GM06990 (cell line): ENCODE measurements at regions not wholly inside any gene's neighbourhood (a gene's known extent, or its start where the extent isn't known, plus 50 kb on each side); places are given as distances from the start of the nearest gene placed in this dataset.
"Not testable (repeated sequence)": the region's sequence is repeated elsewhere in the genome, so short reads cannot be mapped to it uniquely, and the experiment has no call there.

Experiments used
- DNase-seq: peaks from one replicate; pipeline ENCODE4 v3.0.0-alpha.2; 2011; ENCODE audit not compliant: insufficient read length; ENCODE audit errors: extremely low read depth
- H3K27me3 ChIP-seq: replicated peaks from 2 replicates; pipeline ENCODE4 v1.6.0; 2011; ENCODE audit warnings: low read length; ENCODE audit not compliant: control insufficient read depth, insufficient read depth
- H3K36me3 ChIP-seq: 2 replicates; pipeline ENCODE4 v1.5.1; 2011; ENCODE audit warnings: low read length; ENCODE audit not compliant: control insufficient read depth, insufficient read depth
- H3K4me3 ChIP-seq: replicated peaks from 2 replicates; pipeline ENCODE4 v1.5.1; 2011; ENCODE audit warnings: low read depth, mild to moderate bottlenecking, control low read depth, low read length
- TF ChIP-seq, protein P1 (sequence below): IDR thresholded peaks from 2 replicates; pipeline ENCODE4 v1.5.1; 2011; ENCODE audit warnings: low read length, control low read depth, mild to moderate bottlenecking, inconsistent platforms; ENCODE audit not compliant: insufficient read depth, poor library complexity, severe bottlenecking

DNA sequence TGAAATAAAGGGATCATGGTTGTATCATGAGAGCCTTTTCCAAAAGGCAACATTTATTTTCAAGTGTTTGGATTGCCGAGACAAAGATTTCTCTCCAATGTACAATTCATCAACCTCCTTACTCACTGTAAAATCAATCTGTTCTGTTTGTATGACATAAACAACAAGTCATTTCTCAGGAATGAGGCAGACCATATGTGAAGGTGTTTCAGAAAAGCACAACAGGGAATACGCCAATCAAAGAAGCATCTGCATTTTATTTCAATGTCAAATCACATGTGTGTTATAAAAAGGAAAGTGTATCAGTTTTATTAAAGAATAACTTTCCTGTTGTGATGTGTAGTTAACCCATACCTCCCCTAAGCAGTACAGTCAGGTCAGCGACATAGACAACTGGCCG lies 653.7 kb downstream of the TFAP2A start:
- TF ChIP-seq, protein P1, sequence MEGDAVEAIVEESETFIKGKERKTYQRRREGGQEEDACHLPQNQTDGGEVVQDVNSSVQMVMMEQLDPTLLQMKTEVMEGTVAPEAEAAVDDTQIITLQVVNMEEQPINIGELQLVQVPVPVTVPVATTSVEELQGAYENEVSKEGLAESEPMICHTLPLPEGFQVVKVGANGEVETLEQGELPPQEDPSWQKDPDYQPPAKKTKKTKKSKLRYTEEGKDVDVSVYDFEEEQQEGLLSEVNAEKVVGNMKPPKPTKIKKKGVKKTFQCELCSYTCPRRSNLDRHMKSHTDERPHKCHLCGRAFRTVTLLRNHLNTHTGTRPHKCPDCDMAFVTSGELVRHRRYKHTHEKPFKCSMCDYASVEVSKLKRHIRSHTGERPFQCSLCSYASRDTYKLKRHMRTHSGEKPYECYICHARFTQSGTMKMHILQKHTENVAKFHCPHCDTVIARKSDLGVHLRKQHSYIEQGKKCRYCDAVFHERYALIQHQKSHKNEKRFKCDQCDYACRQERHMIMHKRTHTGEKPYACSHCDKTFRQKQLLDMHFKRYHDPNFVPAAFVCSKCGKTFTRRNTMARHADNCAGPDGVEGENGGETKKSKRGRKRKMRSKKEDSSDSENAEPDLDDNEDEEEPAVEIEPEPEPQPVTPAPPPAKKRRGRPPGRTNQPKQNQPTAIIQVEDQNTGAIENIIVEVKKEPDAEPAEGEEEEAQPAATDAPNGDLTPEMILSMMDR, result no peak
- no peaks in the 10 kb centered on the region for H3K36me3 ChIP-seq
- H3K27me3 ChIP-seq, result no peaks in the 10 kb centered on the region
- no peak for DNase-seq
- H3K4me3 ChIP-seq, result no peak overlapping the region

DNA sequence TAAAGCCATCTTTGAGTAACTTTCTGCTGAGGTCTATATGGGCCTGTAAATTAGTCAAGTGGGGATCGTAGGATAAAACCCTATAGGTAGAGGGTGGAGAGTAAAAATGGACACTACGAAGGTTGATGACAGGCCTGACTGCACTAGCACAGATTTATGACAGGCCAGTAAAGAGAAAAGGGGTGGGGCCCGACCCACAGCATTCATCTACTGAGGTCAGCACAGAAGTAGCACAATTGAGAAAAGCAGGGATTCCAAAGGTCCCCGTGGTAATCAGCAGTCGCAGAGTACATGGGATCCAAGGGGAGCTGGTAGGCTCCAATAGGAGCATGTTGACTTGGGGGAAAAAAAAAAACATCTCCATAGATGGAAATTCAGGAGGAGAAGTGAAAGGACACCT lies 660.4 kb downstream of the TFAP2A start:
- H3K4me3 ChIP-seq, result no peak overlapping the region
- no peaks in the 10 kb centered on the region for H3K27me3 ChIP-seq
- TF ChIP-seq, protein P1, result no peak
- no peak for DNase-seq
- no peaks in the 10 kb centered on the region for H3K36me3 ChIP-seq

DNA sequence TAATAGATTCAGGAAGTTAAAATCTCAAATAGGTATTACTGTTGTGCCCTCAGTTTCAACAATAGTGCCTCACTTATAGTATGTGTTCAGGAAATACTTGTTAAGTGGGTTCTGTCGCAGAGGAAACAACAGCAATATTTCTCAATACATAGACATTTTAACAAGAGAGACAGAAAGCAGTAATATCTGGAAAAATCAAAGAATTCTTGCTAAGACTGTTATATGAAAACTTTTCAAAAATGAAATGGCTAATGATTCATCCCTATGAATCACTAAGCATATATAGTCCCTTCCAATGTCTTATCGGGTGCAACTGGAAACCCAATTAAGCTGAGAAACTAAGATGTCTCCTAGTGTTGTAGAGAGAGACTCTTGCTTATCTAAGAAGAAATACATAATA lies 668.9 kb downstream of the TFAP2A start:
- Histone ChIP-seq H3K27me3 (no peaks in the 10 kb centered on the region), H3K4me3 (no peak overlapping the region), H3K36me3 (no peaks in the 10 kb centered on the region)
- TF ChIP-seq, protein P1, result no peak
- DNase-seq, result no peak

DNA sequence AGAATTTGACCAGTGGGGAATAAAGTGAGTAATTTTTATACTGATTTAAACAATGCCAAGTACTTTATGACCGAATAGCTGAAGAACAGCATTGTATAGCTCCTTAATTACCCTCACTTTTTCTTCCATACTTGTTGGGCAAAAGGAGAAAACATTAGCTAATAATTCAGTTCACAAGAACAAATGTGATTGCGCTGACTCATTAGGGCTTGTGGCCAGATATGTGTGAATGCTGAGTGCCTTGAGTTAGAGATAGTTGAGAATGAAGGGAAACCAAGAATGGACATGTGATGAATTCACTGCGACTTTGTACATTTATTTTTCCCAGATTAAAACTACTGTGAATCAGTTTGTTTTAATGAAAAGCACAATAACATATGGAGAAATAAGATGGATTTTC lies 669.4 kb downstream of the TFAP2A start:
- Histone ChIP-seq H3K4me3 (no peak overlapping the region), H3K27me3 (no peaks in the 10 kb centered on the region), H3K36me3 (no peaks in the 10 kb centered on the region)
- DNase-seq, result no peak
- TF ChIP-seq, protein P1, result no peak

DNA sequence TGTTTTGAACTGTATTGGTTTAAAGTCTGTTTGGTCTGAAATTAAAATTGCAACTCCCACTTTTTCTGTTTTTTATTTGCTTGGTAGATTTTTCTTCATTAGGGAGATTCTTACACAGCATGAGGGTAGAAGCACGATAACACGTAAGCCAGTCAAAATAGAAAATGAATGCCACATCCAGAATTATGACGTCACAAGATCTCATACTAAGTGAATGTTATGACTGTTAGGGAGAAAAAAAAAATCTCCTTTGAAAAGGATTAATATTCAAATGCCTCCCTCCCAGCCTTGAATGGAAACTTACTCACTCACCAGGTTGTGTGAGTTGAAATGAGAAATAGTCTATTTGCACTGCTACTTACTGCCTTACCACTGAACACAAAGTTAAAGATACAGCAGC lies 670.8 kb downstream of the TFAP2A start:
- no peaks in the 10 kb centered on the region for H3K36me3 ChIP-seq
- H3K27me3 ChIP-seq, result no peaks in the 10 kb centered on the region
- TF ChIP-seq, protein P1, result no peak
- no peak for DNase-seq
- H3K4me3 ChIP-seq, result no peak overlapping the region

DNA sequence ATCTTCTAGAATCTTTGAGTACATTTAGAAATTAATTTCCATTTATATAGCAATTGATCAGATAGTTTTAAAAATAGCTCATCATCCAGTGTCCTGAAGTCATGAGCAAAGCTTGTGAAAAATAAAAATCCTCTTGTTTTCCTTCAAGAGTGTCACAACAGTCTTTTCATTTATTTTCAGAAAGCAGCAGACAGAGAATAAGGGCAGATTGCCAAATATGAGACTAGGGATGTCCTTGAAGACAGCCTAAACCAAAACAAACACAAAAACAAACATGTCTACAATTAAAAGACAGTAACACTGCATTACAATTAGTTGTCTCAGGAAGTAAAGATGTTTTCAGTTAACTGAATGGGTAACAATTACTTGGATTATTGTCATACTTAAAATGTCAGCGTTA lies 682.8 kb downstream of the TFAP2A start:
- TF ChIP-seq, protein P1, result no peak
- no peak overlapping the region for H3K4me3 ChIP-seq
- no peak for DNase-seq
- H3K36me3 ChIP-seq, result no peaks in the 10 kb centered on the region
- H3K27me3 ChIP-seq, result no peaks in the 10 kb centered on the region

DNA sequence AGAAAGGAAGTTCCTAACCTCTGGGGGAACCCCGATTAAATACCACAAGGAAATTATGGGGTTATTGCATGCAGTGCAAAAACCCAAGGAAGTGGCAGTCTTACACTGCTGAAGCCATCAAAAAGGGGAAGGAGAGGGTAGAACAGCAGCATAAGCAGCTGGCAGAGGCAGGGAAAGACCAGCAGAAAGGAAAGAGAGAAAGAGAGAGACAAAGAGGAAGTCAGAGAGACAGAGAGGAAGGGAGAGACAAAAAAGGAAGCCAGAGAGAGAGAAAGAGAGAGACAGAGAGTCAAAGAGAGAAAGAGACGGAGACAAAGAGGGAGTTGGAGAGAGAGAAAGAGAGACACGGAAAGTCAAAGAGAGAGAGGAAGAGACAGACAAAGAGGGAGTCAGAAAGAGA lies 689.1 kb downstream of the TFAP2A start:
- DNase-seq, H3K4me3 ChIP-seq, H3K36me3 ChIP-seq, H3K27me3 ChIP-seq: not testable (repeated sequence)
